22Rv1 (cell line): ENCODE measurements at regions not wholly inside any gene's neighbourhood (a gene's known extent, or its start where the extent isn't known, plus 50 kb on each side); places are given as distances from the start of the nearest gene placed in this dataset.

Experiments used
- ZFX ChIP-seq: fragments of 450-650 bp; IDR thresholded peaks from 2 replicates; pipeline ENCODE4 v1.6.1; 2017; ENCODE audit warnings: antibody characterized with exemption, borderline replicate concordance
- TF ChIP-seq, protein P1 (sequence below): fragments of 450-650 bp; IDR thresholded peaks from 2 replicates; pipeline ENCODE4 v1.5.1; 2017; ENCODE audit warnings: mild to moderate bottlenecking

GRCh38 chr18:66317243-66318090 is 286.4 kb downstream of the CDH19 start:
- TF ChIP-seq, protein P1, sequence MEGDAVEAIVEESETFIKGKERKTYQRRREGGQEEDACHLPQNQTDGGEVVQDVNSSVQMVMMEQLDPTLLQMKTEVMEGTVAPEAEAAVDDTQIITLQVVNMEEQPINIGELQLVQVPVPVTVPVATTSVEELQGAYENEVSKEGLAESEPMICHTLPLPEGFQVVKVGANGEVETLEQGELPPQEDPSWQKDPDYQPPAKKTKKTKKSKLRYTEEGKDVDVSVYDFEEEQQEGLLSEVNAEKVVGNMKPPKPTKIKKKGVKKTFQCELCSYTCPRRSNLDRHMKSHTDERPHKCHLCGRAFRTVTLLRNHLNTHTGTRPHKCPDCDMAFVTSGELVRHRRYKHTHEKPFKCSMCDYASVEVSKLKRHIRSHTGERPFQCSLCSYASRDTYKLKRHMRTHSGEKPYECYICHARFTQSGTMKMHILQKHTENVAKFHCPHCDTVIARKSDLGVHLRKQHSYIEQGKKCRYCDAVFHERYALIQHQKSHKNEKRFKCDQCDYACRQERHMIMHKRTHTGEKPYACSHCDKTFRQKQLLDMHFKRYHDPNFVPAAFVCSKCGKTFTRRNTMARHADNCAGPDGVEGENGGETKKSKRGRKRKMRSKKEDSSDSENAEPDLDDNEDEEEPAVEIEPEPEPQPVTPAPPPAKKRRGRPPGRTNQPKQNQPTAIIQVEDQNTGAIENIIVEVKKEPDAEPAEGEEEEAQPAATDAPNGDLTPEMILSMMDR = no peak
- no peak for TF ChIP-seq ZFX
